Iris pigment epithelial cell (primary cell): ENCODE measurements at regions not wholly inside any gene's neighbourhood (a gene's known extent, or its start where the extent isn't known, plus 50 kb on each side); places are given as distances from the start of the nearest gene placed in this dataset.
"Not testable (repeated sequence)": the region's sequence is repeated elsewhere in the genome, so short reads cannot be mapped to it uniquely, and the experiment has no call there.

ENCODE experiments used
- DNase-seq: peaks from one replicate; pipeline ENCODE4 v3.0.0-alpha.2; 2011; ENCODE audit warnings: low read depth

DNA sequence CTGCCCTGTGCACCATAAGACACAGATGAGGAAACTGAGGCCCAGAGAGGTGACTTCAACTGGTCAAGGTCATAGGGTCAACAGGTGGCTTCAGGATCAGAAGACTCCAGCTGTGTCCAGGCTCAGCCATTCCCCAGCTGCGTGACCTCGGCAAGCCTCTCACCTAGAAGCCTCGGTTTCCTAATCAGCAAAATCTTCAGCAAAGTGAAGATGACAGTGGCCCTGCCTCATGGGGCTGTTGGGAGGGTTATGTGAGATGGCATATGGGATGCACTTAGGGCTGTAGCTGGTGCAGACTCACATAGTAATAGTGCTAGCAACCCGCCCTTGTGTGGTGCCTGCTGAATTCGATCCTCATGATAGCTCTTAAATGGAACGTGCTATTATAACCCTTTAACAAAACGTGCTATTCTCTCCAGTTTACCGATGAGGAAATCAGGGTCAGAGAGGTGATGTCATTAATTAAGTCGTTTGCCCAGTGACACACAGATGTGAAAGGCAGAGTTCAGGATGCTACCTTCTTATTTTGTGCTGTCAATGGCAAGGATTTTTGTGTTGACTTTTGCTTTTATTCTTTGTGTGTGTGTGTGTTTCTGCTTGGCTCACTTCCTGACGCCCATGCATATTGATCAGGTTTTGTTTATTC is 472.9 kb downstream of the MATN1 start:
- DNase-seq = no peak

DNA sequence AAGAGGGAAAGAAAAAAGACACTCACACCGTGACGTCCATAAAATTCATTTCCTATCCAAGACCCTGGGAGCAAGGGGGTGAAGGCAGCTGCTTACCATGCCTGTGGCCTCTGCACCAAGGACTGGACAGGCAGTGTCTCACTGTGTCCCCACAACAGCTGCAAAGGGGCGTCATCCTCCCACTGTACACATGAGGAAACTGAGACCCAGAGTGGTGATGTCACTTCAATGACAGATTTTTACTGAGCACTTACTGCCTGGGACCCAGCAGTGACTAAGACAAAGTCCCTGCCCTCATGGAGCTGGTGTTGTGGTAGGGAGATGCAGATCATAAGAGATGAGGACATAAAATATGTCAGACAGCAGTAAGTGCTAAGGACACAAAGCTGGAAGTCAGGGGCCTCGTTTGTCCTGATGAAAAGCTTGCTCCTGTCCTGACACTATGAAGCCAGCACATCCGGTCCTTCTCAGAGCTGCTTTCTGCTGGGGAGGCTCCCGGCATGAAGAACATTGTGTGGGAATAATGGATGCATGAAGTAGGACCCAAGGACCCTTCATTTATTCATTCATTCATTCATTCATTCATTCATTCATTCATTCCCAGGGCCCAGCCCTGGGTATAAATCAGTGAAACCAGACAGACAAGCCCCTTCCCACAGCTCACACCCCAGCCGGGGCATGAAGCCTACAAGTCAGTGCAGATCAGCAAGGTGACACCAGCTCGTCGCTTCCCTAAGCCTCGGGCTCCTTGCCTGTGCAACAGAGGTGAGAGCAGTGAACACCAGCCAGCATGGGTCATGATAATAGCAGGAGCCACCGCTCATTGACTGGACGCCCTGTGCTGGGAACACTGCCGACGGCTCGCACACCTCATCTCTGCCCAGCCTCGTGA is 473.7 kb downstream of the MATN1 start:
- DNase-seq = no peak

DNA sequence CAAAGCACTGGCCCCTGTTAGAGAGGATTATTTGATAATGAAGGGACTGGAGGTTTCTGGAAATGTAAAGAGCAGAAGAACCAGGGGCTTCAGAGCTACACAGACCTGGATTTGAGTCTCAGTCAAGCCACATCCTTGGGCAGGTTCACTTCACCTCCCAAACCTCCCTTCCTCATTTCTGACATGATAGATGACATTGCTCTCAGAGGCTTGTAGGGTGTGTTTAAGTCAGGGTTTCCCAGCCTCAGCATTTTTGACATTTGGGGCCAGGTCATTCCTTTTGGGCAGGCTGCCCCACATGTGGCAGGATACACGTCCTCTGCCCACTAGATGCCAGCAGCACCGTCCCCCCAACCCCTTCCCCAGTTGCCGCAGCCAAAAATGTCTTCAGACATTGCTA is 474.6 kb downstream of the MATN1 start:
- DNase-seq = no peak

DNA sequence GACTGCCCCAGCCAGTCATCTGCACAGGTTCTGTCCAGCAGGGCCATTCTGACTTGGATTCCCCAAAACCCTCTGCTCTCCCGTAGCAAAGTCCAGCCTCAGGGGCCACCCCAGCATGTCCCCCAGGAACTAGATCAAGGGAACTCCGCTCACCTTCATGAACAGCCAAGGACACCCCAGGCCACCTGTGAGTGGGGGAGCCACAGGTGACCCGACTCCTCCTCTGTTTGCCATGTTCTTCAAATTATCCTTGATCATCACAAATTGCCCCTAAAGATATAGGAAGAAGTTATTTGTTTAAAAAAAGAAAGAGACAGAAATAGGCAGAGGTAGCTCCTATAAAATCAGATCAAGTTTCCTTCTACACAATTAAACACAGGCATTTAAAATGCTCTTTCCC is 475.0 kb downstream of the MATN1 start:
- DNase-seq = no peak

DNA sequence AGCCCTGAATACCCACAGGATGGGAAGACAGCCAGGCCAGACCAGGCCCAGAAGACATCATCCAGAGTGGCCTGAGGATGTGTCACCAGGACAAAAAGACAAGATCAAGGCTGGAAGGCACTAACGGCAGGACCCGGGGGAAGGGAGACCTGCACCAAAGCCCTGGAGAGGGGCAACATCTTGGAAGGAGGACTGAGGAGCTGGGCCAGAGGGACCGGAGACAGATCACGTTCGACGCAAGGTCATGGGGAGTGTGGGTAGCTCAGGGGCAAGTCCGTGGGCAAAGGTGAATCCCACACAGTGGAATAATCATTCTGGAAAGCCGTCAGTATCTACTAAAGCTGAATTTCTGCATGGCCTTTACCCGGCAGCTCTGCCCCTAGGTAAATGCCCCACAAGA is 478.6 kb downstream of the MATN1 start:
- no peak for DNase-seq

DNA sequence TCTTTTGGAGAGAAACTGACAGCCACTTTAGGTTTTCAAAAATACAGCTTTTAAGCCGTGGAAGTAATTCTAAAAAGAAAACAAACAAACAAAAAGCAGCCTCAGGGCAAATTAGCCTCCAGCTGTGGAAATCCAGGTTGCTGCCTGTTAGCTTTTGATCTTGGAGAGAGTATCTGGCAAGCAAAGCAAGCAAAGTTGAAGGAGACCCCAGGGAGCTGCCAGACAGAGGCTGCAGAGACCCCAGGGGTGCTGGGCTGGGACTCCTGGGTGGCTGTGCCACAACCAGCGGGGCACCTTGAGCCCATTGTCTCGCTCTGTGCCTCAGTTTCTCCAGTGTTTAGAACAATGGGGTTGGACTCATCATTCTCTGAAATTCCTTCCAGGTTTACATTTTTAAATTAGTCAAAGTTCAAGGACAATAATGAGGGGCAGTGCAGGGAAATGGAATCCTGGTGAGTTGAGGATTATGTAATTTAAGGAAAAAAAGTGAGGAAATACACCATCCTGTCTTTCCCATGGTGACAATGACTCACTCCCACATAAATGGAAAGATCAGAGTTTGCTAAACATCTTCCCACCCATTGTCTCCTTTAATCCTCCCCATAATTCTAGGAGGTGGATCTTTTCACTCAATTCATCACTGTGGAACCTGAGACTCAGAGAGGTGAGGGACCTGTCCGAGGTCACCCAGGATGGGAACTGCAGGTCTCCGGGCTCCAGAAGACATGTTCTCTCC is 480.5 kb downstream of the MATN1 start:
- no peak for DNase-seq

DNA sequence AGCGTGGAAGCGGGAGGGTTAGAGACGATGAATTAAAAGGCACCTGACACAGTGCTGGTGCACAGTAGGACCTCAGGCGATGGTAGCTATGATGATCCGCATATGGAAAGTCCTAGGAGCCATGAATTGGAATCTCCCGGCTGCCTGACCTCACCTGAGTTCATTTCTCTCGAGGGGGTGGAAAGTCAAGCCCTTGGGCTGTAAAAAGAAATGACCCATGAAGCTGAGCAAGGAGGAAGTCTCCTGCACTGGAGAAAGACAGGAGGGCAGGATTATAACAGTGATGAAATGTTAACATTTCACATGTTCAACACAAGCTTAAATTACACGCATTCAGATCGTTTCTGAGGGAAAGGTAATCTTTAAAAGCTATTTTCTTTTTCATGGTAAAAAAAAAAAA is 481.2 kb downstream of the MATN1 start:
- DNase-seq = no peak

DNA sequence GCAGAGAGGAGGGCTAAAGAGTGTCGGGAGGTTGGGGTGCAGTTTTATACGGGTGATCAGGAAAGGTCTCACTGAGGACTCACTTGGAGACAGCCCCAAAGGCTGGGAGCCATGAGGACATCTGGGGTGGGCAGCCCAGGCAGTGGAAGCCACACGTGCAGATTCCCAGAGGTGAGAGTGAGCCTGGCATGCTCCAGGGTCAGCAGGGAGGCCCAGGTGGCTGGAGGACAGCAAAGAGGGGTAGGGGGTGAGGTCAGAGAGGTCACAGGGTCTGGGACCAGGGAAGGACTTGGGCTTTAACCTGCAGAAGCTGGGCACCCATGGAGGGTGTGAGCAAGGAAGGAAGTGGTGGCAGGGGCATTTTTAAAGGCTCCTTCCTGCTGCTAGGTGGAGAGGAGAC is 481.7 kb downstream of the MATN1 start:
- no peak for DNase-seq

DNA sequence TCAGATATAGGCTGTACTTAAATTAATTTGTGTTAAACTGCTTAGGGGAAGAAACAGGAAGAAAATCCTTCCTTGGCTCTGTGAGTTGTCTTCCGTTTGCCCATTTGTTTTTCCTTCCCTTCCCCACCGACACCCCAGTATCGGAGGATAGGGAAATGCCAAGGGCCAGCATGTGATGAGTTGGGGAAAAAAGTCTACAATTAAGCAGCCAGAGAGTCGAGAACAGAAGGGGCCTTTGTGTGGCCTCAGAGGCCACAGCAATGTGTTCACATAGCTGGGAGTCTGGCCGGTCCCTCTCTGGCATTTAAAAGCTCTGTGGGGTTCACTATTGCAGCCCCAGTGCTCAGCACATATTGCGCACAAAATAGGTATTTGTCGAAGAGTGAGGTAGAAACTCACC is 489.3 kb downstream of the MATN1 start:
- DNase-seq = no peak

DNA sequence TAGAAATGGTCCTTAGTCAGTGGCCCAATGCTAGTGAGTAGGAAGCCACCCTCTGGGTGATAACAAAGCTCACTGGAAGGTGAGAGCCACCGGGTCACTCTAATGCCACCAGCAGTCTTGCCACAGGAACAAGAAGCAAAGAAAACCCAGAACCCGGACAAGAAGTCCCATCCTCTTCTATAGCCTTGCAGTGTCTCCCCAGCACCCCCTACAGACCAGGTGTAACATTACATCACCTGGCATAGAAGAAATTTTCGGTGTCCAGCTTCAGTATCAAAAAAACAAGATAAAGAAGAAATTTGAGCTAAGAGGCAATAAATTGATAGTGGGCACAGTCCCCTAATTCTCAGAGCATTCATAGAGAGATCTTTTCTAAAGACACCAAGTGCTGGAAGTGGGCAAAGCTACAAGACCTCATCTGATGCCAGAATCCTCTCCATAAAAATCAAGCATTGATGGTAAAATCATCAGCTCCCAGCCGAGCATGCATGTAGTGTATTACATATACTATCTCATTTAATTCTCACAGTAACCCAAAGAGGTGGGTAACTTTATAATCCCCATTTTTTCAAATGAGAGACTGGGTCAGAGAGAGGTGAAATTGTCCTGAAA is 491.0 kb downstream of the MATN1 start:
- DNase-seq = no peak

DNA sequence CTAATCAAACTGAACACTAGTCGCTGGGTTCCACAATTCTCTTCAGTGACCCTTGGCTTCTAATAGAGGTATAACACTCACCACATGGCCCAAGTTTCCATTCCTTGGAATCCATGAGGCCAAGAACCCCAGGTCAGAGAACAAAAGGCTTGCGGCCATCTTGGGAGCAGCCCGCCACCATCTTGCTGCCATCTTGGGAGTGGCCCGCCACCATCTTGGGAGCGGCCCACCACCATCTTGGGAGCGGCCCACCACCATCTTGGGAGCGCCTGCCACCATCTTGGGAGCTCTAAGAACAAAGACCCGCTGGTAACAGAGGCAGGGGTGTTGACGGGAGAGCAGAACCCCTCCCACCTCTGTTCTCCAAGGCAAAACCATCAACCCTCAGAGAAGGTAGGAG is 493.4 kb downstream of the MATN1 start:
- no peak for DNase-seq

DNA sequence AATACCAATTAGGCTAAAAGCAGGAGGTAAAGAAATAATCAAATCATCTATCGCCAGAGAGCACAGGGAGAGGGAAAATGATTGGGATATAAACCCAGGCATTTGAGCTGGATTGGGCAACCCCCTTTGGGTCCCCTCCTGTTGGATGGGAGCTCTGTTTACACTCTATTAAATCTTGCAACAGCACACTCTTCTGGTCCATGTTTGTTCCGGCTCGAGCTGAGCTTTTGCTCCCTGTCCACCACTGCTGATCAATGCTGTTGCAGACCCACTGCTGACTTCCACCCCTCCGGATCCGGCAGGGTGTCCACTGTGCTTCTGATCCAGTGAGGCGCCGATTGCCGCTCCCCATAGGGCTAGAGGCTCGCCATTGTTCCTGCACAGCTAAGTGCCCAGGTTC is 493.8 kb downstream of the MATN1 start:
- no peak for DNase-seq

DNA sequence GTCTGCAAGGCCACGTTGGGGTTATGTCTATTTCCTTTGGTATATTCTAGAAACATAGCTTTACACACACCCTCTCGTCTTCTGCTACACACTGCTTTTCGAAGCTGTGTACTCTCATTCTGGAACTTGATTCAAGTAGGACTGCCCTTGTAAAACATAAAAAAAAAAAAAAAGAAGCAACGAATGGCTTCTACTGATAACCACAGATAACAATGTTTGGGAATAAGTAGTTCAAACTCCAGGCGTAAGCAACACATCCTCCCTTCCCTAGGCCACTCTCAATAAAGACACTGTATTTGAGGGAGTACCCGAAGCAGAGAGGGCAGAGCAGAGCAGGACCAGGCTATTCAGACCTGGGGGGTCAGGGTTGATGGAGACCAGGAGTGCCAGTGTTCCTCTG is 496.7 kb downstream of the MATN1 start:
- no peak for DNase-seq

DNA sequence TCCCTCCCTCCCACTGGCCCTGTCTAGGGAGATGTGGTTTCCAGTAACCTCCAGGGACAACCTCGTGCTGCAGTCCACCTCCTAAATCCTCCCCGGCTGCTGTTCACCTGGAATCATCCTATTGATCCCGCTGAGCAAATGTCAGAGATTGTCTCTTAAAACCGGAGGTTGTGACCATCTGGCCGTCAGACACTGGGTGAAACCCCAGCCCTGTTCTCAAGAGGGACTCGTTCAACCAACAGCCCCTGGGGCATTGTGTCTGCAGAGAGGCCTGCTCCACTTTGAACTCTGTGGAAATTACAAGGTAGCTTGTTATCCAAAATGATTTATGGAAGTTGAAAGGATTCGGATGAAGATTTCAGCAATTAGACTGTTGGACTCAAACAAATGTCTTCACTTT is 498.0 kb downstream of the MATN1 start:
- DNase-seq = no peak

DNA sequence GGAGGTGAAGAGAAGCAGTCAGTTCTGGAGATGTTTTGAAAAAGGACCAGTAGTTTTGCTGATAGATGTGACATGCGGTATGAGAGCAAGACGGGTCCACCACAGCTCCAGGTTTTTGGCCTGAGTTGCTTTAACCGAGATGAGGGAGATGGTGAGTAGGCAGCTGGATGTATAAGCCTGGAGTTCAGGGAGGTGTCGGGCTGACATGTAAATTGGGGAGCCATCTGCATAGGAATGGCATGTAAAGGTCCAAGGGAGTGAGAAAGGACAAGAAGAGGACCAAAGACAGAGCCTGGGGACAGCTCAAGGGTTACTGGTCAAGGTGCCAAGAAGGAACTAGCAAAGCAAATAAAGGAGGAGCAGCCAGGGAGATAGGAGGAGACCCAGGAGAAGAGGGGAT is 503.7 kb downstream of the MATN1 start:
- DNase-seq = no peak

DNA sequence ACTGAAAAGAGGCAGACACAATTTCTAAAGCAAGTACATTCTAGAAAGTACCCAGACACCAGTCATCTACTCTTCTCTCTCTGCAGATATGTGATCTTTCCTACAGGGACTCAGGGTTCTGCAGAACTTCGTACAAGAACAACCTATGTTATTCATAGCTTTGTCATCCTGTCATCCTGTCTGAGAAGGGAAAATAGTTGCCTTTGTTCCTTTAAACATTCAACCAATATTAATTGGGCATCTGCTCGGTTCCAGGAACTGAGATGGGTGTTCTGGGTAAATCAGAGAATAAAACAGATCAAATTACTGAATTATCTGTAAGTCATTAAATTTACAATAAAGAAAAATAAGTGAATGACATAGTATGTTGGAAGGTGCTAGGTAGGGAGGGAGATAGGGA is 504.9 kb downstream of the MATN1 start:
- no peak for DNase-seq

DNA sequence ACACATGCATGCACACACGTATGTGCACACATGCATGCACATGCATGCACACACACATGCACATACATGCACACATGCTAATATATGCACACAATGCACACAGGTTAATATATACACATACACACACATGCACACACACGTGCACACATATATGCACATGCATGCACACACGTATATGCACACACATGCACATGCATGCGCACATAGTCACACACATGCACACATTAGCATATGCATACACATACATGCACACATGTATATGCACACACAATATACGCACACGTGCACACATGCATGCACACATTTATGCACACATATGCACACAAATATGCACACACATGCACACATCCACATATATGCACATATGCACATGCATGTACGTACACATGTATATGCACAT is 506.8 kb downstream of the MATN1 start:
- no peak for DNase-seq

DNA sequence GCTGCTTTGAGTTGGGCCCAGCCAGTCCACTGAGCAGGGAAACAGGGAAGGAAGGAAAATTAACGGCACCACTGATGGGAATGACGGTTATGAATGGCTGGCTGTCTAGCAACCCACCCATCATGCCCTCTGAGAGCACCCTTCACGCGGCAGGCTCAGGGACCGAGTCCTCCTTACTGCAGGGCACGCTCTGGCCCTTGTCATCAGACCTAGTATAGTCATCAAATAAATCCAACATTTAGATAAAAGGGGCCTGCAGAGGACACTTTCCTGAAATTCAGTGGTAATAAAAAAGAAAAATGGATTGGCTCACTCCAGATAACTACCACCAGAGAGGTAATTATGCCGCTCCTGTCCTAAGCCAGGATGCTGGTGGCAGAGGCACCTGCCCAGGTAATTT is 509.4 kb downstream of the MATN1 start:
- no peak for DNase-seq

DNA sequence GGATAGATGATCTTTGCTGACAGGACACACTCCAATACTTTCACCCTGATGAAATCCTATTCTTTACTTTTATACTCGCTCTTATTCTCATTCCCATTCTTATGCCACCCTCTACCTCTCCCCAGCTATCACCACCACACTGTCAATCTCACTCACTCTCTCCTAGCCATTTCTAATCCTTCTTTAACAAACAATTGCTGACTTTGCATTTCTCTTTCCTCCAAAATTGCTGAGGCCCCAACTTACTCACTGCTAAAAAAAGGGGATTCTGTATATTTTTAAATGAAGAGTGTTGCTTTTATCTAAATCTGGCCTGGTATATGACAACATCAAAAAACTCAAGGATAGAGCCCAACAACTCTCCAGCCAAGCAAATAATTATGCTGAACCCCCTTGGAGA is 515.4 kb downstream of the MATN1 start:
- not testable (repeated sequence) for DNase-seq

DNA sequence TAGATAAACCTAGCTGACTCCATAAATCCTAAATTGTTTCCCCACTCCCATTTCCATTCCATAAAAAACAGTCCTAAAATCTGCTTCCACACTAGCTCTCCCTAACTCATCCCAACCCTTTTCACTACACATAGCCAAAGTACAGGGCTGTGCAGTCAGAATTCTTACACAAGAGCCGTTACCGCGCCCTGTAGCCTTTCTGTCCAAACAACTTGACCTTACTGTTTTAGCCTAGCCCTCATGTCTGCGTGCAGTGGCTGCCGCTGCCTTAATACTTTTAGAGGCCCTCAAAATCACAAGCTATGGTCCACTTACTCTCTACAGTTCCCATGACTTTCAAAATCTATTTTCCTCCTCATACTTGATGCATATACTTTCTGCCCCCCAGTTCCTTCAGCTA is 516.8 kb downstream of the MATN1 start:
- not testable (repeated sequence) for DNase-seq

DNA sequence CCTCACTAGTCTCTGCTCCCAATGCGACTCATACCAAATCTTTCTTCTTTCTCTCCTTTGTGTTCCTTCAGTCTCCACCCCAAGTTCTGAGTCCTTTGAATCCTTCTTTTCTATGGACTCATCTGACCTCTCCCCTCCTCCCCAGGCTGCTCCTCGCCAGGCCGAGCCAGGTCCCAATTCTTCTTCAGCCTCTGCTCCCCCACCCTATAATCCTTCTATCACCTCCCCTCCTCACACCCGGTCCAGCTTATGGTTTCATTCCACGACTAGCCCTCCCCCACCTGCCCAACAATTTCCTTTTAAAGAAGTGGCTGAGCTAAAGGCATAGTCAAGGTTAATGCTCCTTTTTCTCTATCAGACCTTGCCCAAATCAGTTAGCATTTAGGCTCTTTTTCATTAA is 518.5 kb downstream of the MATN1 start:
- not testable (repeated sequence) for DNase-seq

DNA sequence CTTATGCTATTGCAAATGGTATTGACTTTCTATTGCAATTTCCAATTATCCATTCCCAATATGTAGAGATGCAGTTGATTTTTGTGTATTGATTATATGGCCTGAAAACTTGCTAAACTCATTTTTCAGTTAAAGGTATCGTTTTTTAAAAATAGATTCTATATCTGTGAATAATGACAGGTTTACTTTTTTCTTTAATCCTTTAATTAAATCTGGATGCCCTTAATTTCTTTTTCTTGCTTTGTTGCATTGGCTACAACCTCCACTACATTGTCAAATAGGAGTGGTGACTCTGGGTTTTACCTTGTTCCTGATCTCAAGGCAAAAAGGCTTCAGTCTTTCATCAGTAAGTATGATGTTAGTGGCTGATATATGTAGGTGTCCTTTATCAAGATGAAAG is 522.4 kb downstream of the MATN1 start:
- no peak for DNase-seq

DNA sequence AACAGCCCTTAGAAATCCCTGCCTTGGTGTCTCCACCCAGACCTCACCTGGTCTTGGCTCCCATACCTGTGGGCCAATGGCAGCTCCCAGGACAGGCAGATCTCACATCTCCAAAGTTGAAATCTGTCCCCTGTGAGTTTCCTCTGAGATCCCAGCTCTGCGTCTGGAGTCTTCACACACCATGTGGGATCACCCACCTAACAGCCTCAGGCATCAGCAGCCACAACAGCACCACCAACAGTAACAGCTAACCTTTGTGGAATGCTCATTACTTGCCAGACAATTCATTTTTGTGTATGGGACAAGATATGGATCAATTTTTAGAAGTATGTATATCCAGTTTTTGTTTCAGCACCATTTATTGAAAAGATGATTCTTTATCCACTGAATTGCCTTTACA is 523.2 kb downstream of the MATN1 start:
- DNase-seq = no peak
